HepG2 (cell line): ENCODE measurements at regions not wholly inside any gene's neighbourhood (a gene's known extent, or its start where the extent isn't known, plus 50 kb on each side); places are given as distances from the start of the nearest gene placed in this dataset.

ENCODE experiments used
- DPF2 ChIP-seq: sonication (generic); formaldehyde crosslinking; IDR thresholded peaks from 2 replicates; pipeline ENCODE4 v1.4.0; 2020; ENCODE audit warnings: mild to moderate bottlenecking, low read depth, missing genetic modification reagents, borderline replicate concordance
- EP300 ChIP-seq, 3 experiments: sonication (generic) in 1 of 3; formaldehyde crosslinking in 1 of 3; IDR thresholded peaks; 2 replicates each; pipeline versions ENCODE4 v1.5.1 to v1.6.1; 2011 to 2020; ENCODE audit warnings: low read depth in 2 of 3, low read length in 2 of 3, borderline replicate concordance in 1 of 3, improper control_type of control experiment in 1 of 3, mild to moderate bottlenecking in 1 of 3, missing genetic modification reagents in 1 of 3, moderate library complexity in 1 of 3
- KDM1A ChIP-seq: IDR thresholded peaks from 2 replicates; pipeline ENCODE4 v1.6.1; 2016; ENCODE audit warnings: missing compliant biosample characterization
- MXI1 ChIP-seq: IDR thresholded peaks from 3 replicates; pipeline ENCODE4 v1.6.1; 2012; ENCODE audit warnings: low read depth, low read length, inconsistent platforms, borderline replicate concordance
- NONO ChIP-seq, 2 experiments: fragments of 450-650 bp in 1 of 2; sonication (generic) in 1 of 2; formaldehyde crosslinking in 1 of 2; IDR thresholded peaks in 1 of 2; conservative IDR thresholded peaks in 1 of 2; 2 replicates each; pipeline versions ENCODE4 v1.6.1 to v1.8.0; 2017 to 2022; ENCODE audit warnings: mild to moderate bottlenecking in 1 of 2, missing genetic modification reagents in 1 of 2, moderate library complexity in 1 of 2
- TEAD3 ChIP-seq: optimal IDR thresholded peaks from 2 replicates; pipeline ENCODE3; 2016; ENCODE audit warnings: borderline replicate concordance
- YEATS4 ChIP-seq: sonication (generic); formaldehyde crosslinking; IDR thresholded peaks from 2 replicates; pipeline ENCODE4 v1.4.0; 2020; ENCODE audit warnings: missing genetic modification reagents, borderline replicate concordance
- ZBTB3 ChIP-seq: sonication (generic); formaldehyde crosslinking; IDR thresholded peaks from 2 replicates; pipeline ENCODE4 v1.4.0; 2020; ENCODE audit warnings: low read depth, mild to moderate bottlenecking, moderate library complexity, missing genetic modification reagents, borderline replicate concordance
- ZNF501 ChIP-seq: sonication (generic); formaldehyde crosslinking; IDR thresholded peaks from 2 replicates; pipeline ENCODE4 v1.5.1; 2020; ENCODE audit warnings: mild to moderate bottlenecking, moderate library complexity, missing genetic modification reagents
- ZNF724P ChIP-seq: sonication (generic); formaldehyde crosslinking; IDR thresholded peaks from 2 replicates; pipeline ENCODE4 v1.8.0; 2022; ENCODE audit warnings: missing genetic modification reagents, borderline replicate concordance
- ZSCAN21 ChIP-seq: sonication (generic); formaldehyde crosslinking; IDR thresholded peaks from 2 replicates; pipeline ENCODE4 v1.8.0; 2022; ENCODE audit warnings: mild to moderate bottlenecking, missing genetic modification reagents, moderate library complexity, borderline replicate concordance
- ZSCAN25 ChIP-seq: sonication (generic); formaldehyde crosslinking; IDR thresholded peaks from 2 replicates; pipeline ENCODE4 v1.8.0; 2022; ENCODE audit warnings: mild to moderate bottlenecking, missing genetic modification reagents
- TF ChIP-seq, protein P1 (sequence below): sonication (generic); formaldehyde crosslinking; IDR thresholded peaks from 2 replicates; pipeline ENCODE4 v1.4.0; 2020; ENCODE audit warnings: low read depth, mild to moderate bottlenecking, missing genetic modification reagents
- TF ChIP-seq, protein P2 (sequence below): sonication (generic); formaldehyde crosslinking; IDR thresholded peaks from 2 replicates; pipeline ENCODE4 v1.5.0; 2020; ENCODE audit warnings: mild to moderate bottlenecking, missing genetic modification reagents, borderline replicate concordance
- TF ChIP-seq, protein P3 (sequence below): sonication (generic); formaldehyde crosslinking; IDR thresholded peaks from 2 replicates; pipeline ENCODE4 v1.4.0; 2020; ENCODE audit warnings: missing genetic modification reagents, mild to moderate bottlenecking, borderline replicate concordance
- TF ChIP-seq, protein P4 (sequence below): IDR thresholded peaks from 2 replicates; pipeline ENCODE4 v1.6.1; 2016

DNA sequence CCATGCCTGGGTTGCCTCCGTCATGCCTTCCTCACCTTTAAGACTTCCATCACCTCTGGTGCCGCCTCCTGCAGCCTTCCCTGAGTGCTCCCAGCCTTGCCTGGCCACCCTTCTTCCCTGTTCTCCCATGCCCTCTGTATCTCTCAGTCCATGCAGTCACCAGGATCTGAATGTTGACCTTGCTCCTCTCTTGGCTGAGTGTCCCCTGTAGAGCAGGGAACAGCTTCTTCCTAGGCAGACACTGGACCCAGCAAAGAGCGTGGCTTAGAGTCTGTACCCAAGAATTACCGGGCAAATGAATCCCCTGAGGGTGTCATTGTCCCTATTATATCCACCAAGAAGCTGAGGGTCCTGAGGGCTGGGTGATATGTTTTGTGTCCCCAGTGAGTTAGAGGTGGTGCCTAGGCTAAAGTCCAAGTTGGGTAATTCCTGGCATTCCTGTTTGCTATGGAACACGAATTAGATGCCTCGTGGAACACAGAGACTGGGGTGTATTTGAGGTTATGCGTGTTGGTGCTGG lies 505.6 kb downstream of the RPS24 start (continued):
- TF ChIP-seq, protein P1, sequence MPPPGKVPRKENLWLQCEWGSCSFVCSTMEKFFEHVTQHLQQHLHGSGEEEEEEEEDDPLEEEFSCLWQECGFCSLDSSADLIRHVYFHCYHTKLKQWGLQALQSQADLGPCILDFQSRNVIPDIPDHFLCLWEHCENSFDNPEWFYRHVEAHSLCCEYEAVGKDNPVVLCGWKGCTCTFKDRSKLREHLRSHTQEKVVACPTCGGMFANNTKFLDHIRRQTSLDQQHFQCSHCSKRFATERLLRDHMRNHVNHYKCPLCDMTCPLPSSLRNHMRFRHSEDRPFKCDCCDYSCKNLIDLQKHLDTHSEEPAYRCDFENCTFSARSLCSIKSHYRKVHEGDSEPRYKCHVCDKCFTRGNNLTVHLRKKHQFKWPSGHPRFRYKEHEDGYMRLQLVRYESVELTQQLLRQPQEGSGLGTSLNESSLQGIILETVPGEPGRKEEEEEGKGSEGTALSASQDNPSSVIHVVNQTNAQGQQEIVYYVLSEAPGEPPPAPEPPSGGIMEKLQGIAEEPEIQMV = 0 out of 2 replicates have a peak, but pooled peaks have one; percentile 19
- TF ChIP-seq, protein P2, sequence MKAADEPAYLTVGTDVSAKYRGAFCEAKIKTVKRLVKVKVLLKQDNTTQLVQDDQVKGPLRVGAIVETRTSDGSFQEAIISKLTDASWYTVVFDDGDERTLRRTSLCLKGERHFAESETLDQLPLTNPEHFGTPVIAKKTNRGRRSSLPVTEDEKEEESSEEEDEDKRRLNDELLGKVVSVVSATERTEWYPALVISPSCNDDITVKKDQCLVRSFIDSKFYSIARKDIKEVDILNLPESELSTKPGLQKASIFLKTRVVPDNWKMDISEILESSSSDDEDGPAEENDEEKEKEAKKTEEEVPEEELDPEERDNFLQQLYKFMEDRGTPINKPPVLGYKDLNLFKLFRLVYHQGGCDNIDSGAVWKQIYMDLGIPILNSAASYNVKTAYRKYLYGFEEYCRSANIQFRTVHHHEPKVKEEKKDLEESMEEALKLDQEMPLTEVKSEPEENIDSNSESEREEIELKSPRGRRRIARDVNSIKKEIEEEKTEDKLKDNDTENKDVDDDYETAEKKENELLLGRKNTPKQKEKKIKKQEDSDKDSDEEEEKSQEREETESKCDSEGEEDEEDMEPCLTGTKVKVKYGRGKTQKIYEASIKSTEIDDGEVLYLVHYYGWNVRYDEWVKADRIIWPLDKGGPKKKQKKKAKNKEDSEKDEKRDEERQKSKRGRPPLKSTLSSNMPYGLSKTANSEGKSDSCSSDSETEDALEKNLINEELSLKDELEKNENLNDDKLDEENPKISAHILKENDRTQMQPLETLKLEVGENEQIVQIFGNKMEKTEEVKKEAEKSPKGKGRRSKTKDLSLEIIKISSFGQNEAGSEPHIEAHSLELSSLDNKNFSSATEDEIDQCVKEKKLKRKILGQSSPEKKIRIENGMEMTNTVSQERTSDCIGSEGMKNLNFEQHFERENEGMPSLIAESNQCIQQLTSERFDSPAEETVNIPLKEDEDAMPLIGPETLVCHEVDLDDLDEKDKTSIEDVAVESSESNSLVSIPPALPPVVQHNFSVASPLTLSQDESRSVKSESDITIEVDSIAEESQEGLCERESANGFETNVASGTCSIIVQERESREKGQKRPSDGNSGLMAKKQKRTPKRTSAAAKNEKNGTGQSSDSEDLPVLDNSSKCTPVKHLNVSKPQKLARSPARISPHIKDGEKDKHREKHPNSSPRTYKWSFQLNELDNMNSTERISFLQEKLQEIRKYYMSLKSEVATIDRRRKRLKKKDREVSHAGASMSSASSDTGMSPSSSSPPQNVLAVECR (CRISPR knock-in tag) = peak; percentile 31; the same call in 1 of the 2 replicates
- TF ChIP-seq ZBTB3 (CRISPR knock-in tag) (no peak), KDM1A (CRISPR knock-in tag) (0 out of 2 replicates have a peak, but pooled peaks have one; percentile 3), EP300 (IDR thresholded peaks at IDR 0.05; ENCODE audit: low read depth in 2 of 2, low read length in 2 of 2) (peak in 1 of 2 experiments; percentile 66; a peak in 1 of 4 replicates), EP300 (CRISPR knock-in tag; IDR thresholded peaks at IDR 0.05; ENCODE audit: borderline replicate concordance) (no peak), TEAD3 (CRISPR knock-in tag) (peak; percentile 91), NONO (IDR thresholded peaks at IDR 0.05) (no peak), NONO (CRISPR knock-in tag; conservative IDR thresholded peaks at IDR 0.05) (peak; percentile 37; the same call in 1 of the 2 replicates), YEATS4 (CRISPR knock-in tag) (peak; percentile 25; the same call in 1 of the 2 replicates), MXI1 (0 out of 3 replicates have a peak, but pooled peaks have one; percentile 34), ZSCAN21 (CRISPR knock-in tag) (0 out of 2 replicates have a peak, but pooled peaks have one; percentile 49), ZNF724P (CRISPR knock-in tag) (0 out of 2 replicates have a peak, but pooled peaks have one; percentile 60), ZNF501 (CRISPR knock-in tag) (peak; percentile 86), ZSCAN25 (CRISPR knock-in tag) (peak; percentile 64; the same call in 1 of the 2 replicates), DPF2 (peak; percentile 78; the same call in 1 of the 2 replicates)
- TF ChIP-seq, protein P3, sequence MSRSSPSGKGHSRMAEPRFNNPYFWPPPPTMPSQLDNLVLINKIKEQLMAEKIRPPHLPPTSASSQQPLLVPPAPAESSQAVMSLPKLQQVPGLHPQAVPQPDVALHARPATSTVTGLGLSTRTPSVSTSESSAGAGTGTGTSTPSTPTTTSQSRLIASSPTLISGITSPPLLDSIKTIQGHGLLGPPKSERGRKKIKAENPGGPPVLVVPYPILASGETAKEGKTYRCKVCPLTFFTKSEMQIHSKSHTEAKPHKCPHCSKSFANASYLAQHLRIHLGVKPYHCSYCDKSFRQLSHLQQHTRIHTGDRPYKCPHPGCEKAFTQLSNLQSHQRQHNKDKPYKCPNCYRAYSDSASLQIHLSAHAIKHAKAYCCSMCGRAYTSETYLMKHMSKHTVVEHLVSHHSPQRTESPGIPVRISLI (CRISPR knock-in tag) = no peak
- TF ChIP-seq, protein P4, sequence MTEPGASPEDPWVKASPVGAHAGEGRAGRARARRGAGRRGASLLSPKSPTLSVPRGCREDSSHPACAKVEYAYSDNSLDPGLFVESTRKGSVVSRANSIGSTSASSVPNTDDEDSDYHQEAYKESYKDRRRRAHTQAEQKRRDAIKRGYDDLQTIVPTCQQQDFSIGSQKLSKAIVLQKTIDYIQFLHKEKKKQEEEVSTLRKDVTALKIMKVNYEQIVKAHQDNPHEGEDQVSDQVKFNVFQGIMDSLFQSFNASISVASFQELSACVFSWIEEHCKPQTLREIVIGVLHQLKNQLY = no peak; the same call in 1 of the 2 replicates
